Chondrocyte (in vitro differentiated cells): ENCODE measurements at regions not wholly inside any gene's neighbourhood (a gene's known extent, or its start where the extent isn't known, plus 50 kb on each side); places are given as distances from the start of the nearest gene placed in this dataset.

Experiments used
- DNase-seq: peaks from one replicate; pipeline ENCODE4 v3.0.0; 2021; ENCODE audit warnings: mixed read lengths, low spot score
- H3K27ac Mint-ChIP-seq: one replicate; pipeline ENCODE4 v1.8.0; 2021; ENCODE audit warnings: mild to moderate bottlenecking, moderate library complexity, mixed read lengths; ENCODE audit not compliant: unreplicated experiment
- H3K27me3 Mint-ChIP-seq: 2 replicates; pipeline ENCODE4 v1.8.0; 2021; ENCODE audit warnings: low read depth, mixed read lengths
- H3K36me3 Mint-ChIP-seq: 2 replicates; pipeline ENCODE4 v1.8.0; 2021; ENCODE audit warnings: low read depth, mixed read lengths
- H3K4me1 Mint-ChIP-seq: 2 replicates; pipeline ENCODE4 v1.8.0; 2021; ENCODE audit warnings: low read depth, mild to moderate bottlenecking, mixed read lengths
- H3K4me3 Mint-ChIP-seq: one replicate; pipeline ENCODE4 v1.8.0; 2021; ENCODE audit warnings: mild to moderate bottlenecking, moderate library complexity, mixed read lengths; ENCODE audit not compliant: unreplicated experiment
- H3K9me3 Mint-ChIP-seq: 2 replicates; pipeline ENCODE4 v1.8.0; 2021; ENCODE audit warnings: low read depth, mixed read lengths
- CTCF ChIP-seq: fragments of 200-600 bp; sonication (generic); IDR thresholded peaks from 2 replicates; pipeline ENCODE4 v1.5.0; 2021; ENCODE audit warnings: antibody characterized with exemption, mild to moderate bottlenecking, moderate library complexity

- Mint-ChIP-seq H3K4me1 (peaks cover 6% of the 10 kb centered on the region), H3K27ac (no peak overlapping the region), H3K4me3 (no peak overlapping the region), H3K9me3 (no peaks in the 10 kb centered on the region), H3K36me3 (no peaks in the 10 kb centered on the region), H3K27me3 (peaks cover 56% of the 10 kb centered on the region)
- no peak for DNase-seq
- no peak for TF ChIP-seq CTCF
Observed at GRCh38 chr5:172575816-172576545, 65.1 kb upstream of the NEURL1B start.

- Mint-ChIP-seq H3K4me3 (no peak overlapping the region), H3K4me1 (peaks cover 6% of the 10 kb centered on the region), H3K36me3 (no peaks in the 10 kb centered on the region), H3K9me3 (no peaks in the 10 kb centered on the region), H3K27me3 (peaks cover 54% of the 10 kb centered on the region), H3K27ac (no peak overlapping the region)
- DNase-seq: no peak
- no peak for TF ChIP-seq CTCF
Observed at GRCh38 chr5:172575416-172575815, 65.6 kb upstream of the NEURL1B start.

- no peak overlapping the region for H3K4me3 Mint-ChIP-seq
- H3K36me3 Mint-ChIP-seq: no peaks in the 10 kb centered on the region
- H3K4me1 Mint-ChIP-seq: peaks cover 6% of the 10 kb centered on the region
- no peaks in the 10 kb centered on the region for H3K9me3 Mint-ChIP-seq
- peaks cover 52% of the 10 kb centered on the region for H3K27me3 Mint-ChIP-seq
- DNase-seq: no peak
- no peak for TF ChIP-seq CTCF
- no peak overlapping the region for H3K27ac Mint-ChIP-seq
Observed at GRCh38 chr5:172574871-172575223, 66.2 kb upstream of the NEURL1B start.

- DNase-seq: no peak
- no peaks in the 10 kb centered on the region for H3K36me3 Mint-ChIP-seq
- no peak for TF ChIP-seq CTCF
- H3K4me1 Mint-ChIP-seq: peaks cover 6% of the 10 kb centered on the region
- no peaks in the 10 kb centered on the region for H3K9me3 Mint-ChIP-seq
- H3K4me3 Mint-ChIP-seq: no peak overlapping the region
- peaks cover 56% of the 10 kb centered on the region for H3K27me3 Mint-ChIP-seq
- no peak overlapping the region for H3K27ac Mint-ChIP-seq
Observed at GRCh38 chr5:172573986-172574870, 66.8 kb upstream of the NEURL1B start.

- no peak for TF ChIP-seq CTCF
- H3K9me3 Mint-ChIP-seq: no peaks in the 10 kb centered on the region
- no peak overlapping the region for H3K27ac Mint-ChIP-seq
- DNase-seq: no peak
- H3K36me3 Mint-ChIP-seq: no peaks in the 10 kb centered on the region
- peaks cover 6% of the 10 kb centered on the region for H3K4me1 Mint-ChIP-seq
- H3K4me3 Mint-ChIP-seq: no peak overlapping the region
- H3K27me3 Mint-ChIP-seq: peaks cover 56% of the 10 kb centered on the region
Observed at GRCh38 chr5:172573120-172573882, 67.8 kb upstream of the NEURL1B start.
